OCI-LY7 (cell line): ENCODE measurements at regions not wholly inside any gene's neighbourhood (a gene's known extent, or its start where the extent isn't known, plus 50 kb on each side); places are given as distances from the start of the nearest gene placed in this dataset.

ENCODE experiments used
- CTCF ChIP-seq: fragments of 200-600 bp; sonication (generic); conservative IDR thresholded peaks from 2 replicates; pipeline ENCODE4 v1.5.1; 2014; ENCODE audit warnings: mild to moderate bottlenecking, antibody characterized with exemption, low read length, moderate library complexity, mixed read lengths
- EZH2phosphoT487 ChIP-seq: fragments of 200-600 bp; sonication (generic); IDR thresholded peaks from 2 replicates; pipeline ENCODE4 v1.6.1; 2018; ENCODE audit warnings: low read depth, borderline replicate concordance, mild to moderate bottlenecking, mixed run types, antibody characterized with exemption, low read length, moderate library complexity, mixed read lengths

GRCh38 chr6:22401206-22401605, 104.4 kb upstream of the PRL start:
- TF ChIP-seq CTCF = no peak
- TF ChIP-seq EZH2phosphoT487 = no peak
